ENCODE measurements at regions not wholly inside any gene's neighbourhood (a gene's known extent, or its start where the extent isn't known, plus 50 kb on each side); places are given as distances from the start of the nearest gene placed in this dataset.
A peak's percentile ranks its signal among the peaks of the same experiment; 100 is the strongest.
"Not testable (repeated sequence)": the region's sequence is repeated elsewhere in the genome, so short reads cannot be mapped to it uniquely, and the experiment has no call there.

DNA sequence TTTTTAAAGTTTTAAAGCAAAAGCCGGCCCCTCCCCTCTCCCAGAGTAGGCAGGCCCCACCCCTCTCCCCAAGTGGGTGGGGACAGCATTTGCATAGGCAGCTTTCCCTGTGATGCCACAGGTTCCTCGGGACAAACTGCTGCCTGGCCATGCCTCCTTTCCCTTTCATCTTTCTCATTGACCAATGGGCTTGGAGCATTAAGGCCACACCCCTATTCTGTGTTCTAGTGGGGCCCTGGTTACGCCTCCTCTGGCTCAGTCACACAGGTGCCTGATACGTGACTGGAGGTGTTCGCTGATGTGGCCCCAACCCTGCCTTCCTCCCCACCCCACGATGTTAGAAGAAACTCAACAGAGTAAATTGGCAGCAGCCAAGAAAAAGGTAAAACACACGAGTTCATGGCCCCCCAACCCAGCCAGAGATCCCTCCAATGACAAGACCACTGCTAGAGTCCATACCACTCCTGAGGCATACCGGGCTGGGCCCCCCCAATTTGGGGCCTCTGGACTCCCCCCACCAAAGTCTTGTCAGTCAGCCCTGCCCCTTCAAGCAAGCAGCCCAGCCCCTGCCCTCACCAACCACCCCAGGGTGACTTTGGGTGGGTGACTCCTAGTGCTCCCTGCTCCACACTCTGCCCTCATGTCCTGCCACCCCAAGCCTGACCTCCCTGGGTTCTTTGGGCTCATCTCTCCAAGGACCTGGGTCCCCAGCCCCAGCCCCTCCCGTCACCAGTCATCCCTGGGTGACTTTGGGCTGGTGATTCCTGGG is 62.8 kb upstream of the CSPG4 start:
- Mint-ChIP-seq H3K4me1 (peaks cover 27% of the 10 kb centered on the region), H3K27ac (peak overlapping the region; percentile 76), H3K4me3 (no peak overlapping the region), H3K27me3 (ENCODE audit: insufficient read depth) (peaks cover 14% of the 10 kb centered on the region), H3K9me3 (no peaks in the 10 kb centered on the region), H3K36me3 (ENCODE audit: low read depth) (no peaks in the 10 kb centered on the region)
- Histone ChIP-seq H3K36me3 (ENCODE audit: control insufficient read depth, insufficient read depth, low read length) (no peaks in the 10 kb centered on the region), H3K27ac (ENCODE audit: low read depth, low read length) (no peak overlapping the region), H3K4me1 (ENCODE audit: control insufficient read depth, insufficient read depth, low read length) (peaks cover 3% of the 10 kb centered on the region), H3K9ac (ENCODE audit: extremely low read depth, low read length, poor library complexity, severe bottlenecking) (no peak overlapping the region), H3K4me3 (ENCODE audit: low read length) (no peak overlapping the region), H3K9me3 (ENCODE audit: control insufficient read depth, low read length) (no peaks in the 10 kb centered on the region), H3K27me3 (ENCODE audit: control insufficient read depth, insufficient read depth, low read length, poor library complexity, severe bottlenecking) (no peaks in the 10 kb centered on the region)
- TF ChIP-seq, protein P1, sequence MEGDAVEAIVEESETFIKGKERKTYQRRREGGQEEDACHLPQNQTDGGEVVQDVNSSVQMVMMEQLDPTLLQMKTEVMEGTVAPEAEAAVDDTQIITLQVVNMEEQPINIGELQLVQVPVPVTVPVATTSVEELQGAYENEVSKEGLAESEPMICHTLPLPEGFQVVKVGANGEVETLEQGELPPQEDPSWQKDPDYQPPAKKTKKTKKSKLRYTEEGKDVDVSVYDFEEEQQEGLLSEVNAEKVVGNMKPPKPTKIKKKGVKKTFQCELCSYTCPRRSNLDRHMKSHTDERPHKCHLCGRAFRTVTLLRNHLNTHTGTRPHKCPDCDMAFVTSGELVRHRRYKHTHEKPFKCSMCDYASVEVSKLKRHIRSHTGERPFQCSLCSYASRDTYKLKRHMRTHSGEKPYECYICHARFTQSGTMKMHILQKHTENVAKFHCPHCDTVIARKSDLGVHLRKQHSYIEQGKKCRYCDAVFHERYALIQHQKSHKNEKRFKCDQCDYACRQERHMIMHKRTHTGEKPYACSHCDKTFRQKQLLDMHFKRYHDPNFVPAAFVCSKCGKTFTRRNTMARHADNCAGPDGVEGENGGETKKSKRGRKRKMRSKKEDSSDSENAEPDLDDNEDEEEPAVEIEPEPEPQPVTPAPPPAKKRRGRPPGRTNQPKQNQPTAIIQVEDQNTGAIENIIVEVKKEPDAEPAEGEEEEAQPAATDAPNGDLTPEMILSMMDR (conservative IDR thresholded peaks at IDR 0.05), result no peak
- WGBS, 2 experiments (ENCODE audit: insufficient coverage in 1 of 2, insufficient read length in 1 of 2), result 86 to 89% methylated on average over 4 to 9 of the region's 9 CpGs
- peak; percentile 83 for DNase-seq

DNA sequence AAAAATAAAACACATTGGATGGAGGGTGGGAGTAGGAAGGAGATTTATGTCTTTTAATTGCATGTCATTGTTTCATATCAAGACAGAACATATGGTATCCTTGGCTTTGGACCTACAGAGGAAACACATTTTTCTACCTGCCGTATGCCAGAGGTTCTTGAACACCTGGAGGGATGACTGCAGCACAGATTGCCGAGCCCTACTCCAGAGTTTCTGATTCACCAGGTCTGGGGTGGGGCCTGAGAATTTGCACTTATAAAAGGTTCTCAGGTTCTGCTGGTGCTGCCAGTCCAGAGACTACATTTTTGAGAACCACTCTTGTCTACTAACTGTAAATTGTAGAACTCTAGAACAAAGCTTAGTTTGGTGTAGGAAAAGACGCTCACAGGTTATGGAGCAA is 61.3 kb upstream of the CSPG4 start:
- H3K4me3 ChIP-seq (ENCODE audit: low read length); H3K27me3 Mint-ChIP-seq (ENCODE audit: insufficient read depth); H3K27me3 ChIP-seq (ENCODE audit: control insufficient read depth, insufficient read depth, low read length, poor library complexity, severe bottlenecking); H3K36me3 ChIP-seq (ENCODE audit: control insufficient read depth, insufficient read depth, low read length); H3K4me1 ChIP-seq (ENCODE audit: control insufficient read depth, insufficient read depth, low read length); H3K9ac ChIP-seq (ENCODE audit: extremely low read depth, low read length, poor library complexity, severe bottlenecking); H3K36me3 Mint-ChIP-seq (ENCODE audit: low read depth); H3K9me3 ChIP-seq (ENCODE audit: control insufficient read depth, low read length); H3K27ac Mint-ChIP-seq; H3K4me3 Mint-ChIP-seq; H3K9me3 Mint-ChIP-seq; H3K27ac ChIP-seq (ENCODE audit: low read depth, low read length): not testable (repeated sequence)
- peaks cover 34% of the 10 kb centered on the region for H3K4me1 Mint-ChIP-seq
- peak; percentile 34 for DNase-seq
- 89 to 100% methylated on average over 2 of the region's 3 CpGs for WGBS, 2 experiments (ENCODE audit: insufficient coverage in 1 of 2, insufficient read length in 1 of 2)

DNA sequence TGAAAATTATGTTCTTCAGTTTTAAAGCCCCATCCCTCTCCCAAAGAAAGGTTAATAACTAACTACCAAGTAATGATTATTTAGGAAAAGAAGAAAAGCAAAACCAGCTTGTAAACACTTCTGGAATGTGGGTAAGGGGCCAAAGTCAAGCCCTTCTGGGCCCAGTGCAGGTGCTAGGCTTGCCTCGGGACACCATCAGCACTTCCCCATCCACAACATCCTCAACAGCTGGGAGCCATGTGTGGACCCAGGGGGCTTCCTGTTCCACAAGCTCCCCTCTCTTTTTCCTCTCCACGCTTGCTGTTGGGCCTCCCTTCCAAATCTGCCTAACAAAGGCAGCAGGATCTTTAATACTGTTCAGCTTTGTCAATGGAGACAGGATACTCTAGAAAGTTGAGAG is 58.4 kb upstream of the CSPG4 start:
- not testable (repeated sequence) for H3K27ac ChIP-seq (ENCODE audit: low read depth, low read length); H3K36me3 ChIP-seq (ENCODE audit: control insufficient read depth, insufficient read depth, low read length); H3K4me1 ChIP-seq (ENCODE audit: control insufficient read depth, insufficient read depth, low read length); H3K9me3 Mint-ChIP-seq; H3K36me3 Mint-ChIP-seq (ENCODE audit: low read depth); H3K9ac ChIP-seq (ENCODE audit: extremely low read depth, low read length, poor library complexity, severe bottlenecking); H3K4me3 Mint-ChIP-seq; H3K27ac Mint-ChIP-seq; H3K9me3 ChIP-seq (ENCODE audit: control insufficient read depth, low read length); H3K4me3 ChIP-seq (ENCODE audit: low read length); H3K27me3 ChIP-seq (ENCODE audit: control insufficient read depth, insufficient read depth, low read length, poor library complexity, severe bottlenecking); H3K27me3 Mint-ChIP-seq (ENCODE audit: insufficient read depth)
- 25 to 48% methylated on average over 1 to 2 of the region's 2 CpGs for WGBS, 2 experiments (ENCODE audit: insufficient coverage in 1 of 2, insufficient read length in 1 of 2)
- peaks cover 24% of the 10 kb centered on the region for H3K4me1 Mint-ChIP-seq
- peak; percentile 67 for DNase-seq

DNA sequence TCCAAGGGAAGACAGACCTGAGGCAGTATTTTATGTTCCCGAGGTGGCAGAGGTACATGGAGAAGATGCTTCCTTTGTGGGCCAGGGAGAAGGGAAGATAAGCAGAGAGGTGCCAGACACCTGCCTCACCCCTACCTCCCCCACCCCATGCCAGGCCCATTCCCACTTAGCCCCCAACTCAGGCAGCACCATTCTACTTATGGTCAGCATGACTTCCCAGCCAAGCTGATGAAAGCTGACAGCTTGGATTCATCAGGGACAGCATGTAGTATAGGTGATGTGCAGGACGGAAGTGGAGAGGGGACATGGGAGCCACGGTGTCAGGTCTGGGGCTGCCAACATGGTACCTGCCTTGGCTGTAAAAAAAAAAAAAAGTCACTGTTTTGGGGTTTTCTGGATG is 57.5 kb upstream of the CSPG4 start:
- Histone ChIP-seq H3K9me3 (ENCODE audit: control insufficient read depth, low read length) (no peaks in the 10 kb centered on the region), H3K4me3 (ENCODE audit: low read length) (no peak overlapping the region)
- H3K4me1 Mint-ChIP-seq, result peaks cover 17% of the 10 kb centered on the region

DNA sequence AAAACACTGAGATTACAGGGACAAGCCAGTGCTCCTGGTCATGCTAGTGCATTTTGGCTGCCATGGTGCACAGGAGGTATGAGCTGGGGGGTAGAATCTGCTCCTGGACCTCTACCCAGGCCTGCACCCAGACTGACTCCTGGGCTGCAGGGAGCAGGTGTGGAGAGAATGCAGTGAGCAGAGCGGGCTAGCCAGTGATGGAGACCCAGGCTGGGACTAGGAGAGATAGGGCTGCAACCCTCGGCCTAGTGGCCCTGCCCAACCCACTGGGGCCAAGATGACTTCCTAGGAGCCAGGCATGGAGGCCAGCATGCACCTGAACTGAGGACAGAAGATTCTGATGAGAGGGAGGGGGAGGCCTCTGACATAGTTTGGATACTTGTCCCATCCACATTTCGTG is 55.9 kb upstream of the CSPG4 start:
- H3K9me3 ChIP-seq (ENCODE audit: control insufficient read depth, low read length); H3K27me3 Mint-ChIP-seq (ENCODE audit: insufficient read depth); H3K27ac Mint-ChIP-seq; H3K27ac ChIP-seq (ENCODE audit: low read depth, low read length); H3K9ac ChIP-seq (ENCODE audit: extremely low read depth, low read length, poor library complexity, severe bottlenecking); H3K27me3 ChIP-seq (ENCODE audit: control insufficient read depth, insufficient read depth, low read length, poor library complexity, severe bottlenecking); H3K9me3 Mint-ChIP-seq; H3K4me3 Mint-ChIP-seq; H3K36me3 ChIP-seq (ENCODE audit: control insufficient read depth, insufficient read depth, low read length); H3K4me1 ChIP-seq (ENCODE audit: control insufficient read depth, insufficient read depth, low read length); H3K4me3 ChIP-seq (ENCODE audit: low read length); H3K36me3 Mint-ChIP-seq (ENCODE audit: low read depth): not testable (repeated sequence)
- peak; percentile 26 for DNase-seq
- H3K4me1 Mint-ChIP-seq, result peaks cover 17% of the 10 kb centered on the region
- WGBS, 2 experiments (ENCODE audit: insufficient coverage in 1 of 2, insufficient read length in 1 of 2), result 94 to 100% methylated on average over 1 to 3 of the region's 3 CpGs

More for the DNA sequence above, 57.5 kb upstream of the CSPG4 start:
- H3K9me3 Mint-ChIP-seq, result no peaks in the 10 kb centered on the region
- Histone ChIP-seq H3K4me1 (ENCODE audit: control insufficient read depth, insufficient read depth, low read length) (peaks cover 5% of the 10 kb centered on the region), H3K27me3 (ENCODE audit: control insufficient read depth, insufficient read depth, low read length, poor library complexity, severe bottlenecking) (no peaks in the 10 kb centered on the region), H3K9ac (ENCODE audit: extremely low read depth, low read length, poor library complexity, severe bottlenecking) (no peak overlapping the region), H3K36me3 (ENCODE audit: control insufficient read depth, insufficient read depth, low read length) (no peaks in the 10 kb centered on the region), H3K27ac (ENCODE audit: low read depth, low read length) (no peak overlapping the region)
- DNase-seq, result peak; percentile 42
- no peaks in the 10 kb centered on the region for H3K36me3 Mint-ChIP-seq (ENCODE audit: low read depth)
- WGBS, 2 experiments (ENCODE audit: insufficient coverage in 1 of 2, insufficient read length in 1 of 2), result 92 to 98% methylated on average over 2 to 3 of the region's 3 CpGs
- TF ChIP-seq, protein P1 (conservative IDR thresholded peaks at IDR 0.05), result no peak
- no peak overlapping the region for H3K27ac Mint-ChIP-seq
- no peak overlapping the region for H3K4me3 Mint-ChIP-seq
- no peaks in the 10 kb centered on the region for H3K27me3 Mint-ChIP-seq (ENCODE audit: insufficient read depth)
